Testis (tissue), 2 donors: ENCODE measurements at regions not wholly inside any gene's neighbourhood (a gene's known extent, or its start where the extent isn't known, plus 50 kb on each side); places are given as distances from the start of the nearest gene placed in this dataset.

Experiments
- DNase-seq: peaks from one replicate; pipeline ENCODE4 v3.0.0-alpha.2; 2019
- H3K27ac ChIP-seq, 2 donors: fragments of 200-600 bp; sonication (generic); one replicate each; pipeline ENCODE4 v1.5.1; 2019
- H3K27me3 ChIP-seq: fragments of 200-600 bp; sonication (generic); one replicate; pipeline ENCODE4 v1.5.1; 2019
- H3K36me3 ChIP-seq: fragments of 200-600 bp; sonication (generic); one replicate; pipeline ENCODE4 v1.5.1; 2017; ENCODE audit warnings: low read depth; ENCODE audit errors: missing control alignments
- H3K4me1 ChIP-seq: fragments of 200-600 bp; sonication (generic); one replicate; pipeline ENCODE4 v1.5.1; 2019
- H3K4me3 ChIP-seq, 2 donors: fragments of 200-600 bp; sonication (generic); one replicate each; pipeline ENCODE4 v1.5.1; 2017 to 2019
- H3K9me3 ChIP-seq: fragments of 200-600 bp; sonication (generic); one replicate; pipeline ENCODE4 v1.5.1; 2017
- CTCF ChIP-seq, 3 experiments: fragments of 450-650 bp in 2 of 3; fragments of 200-600 bp in 1 of 3; sonication (generic) in 1 of 3; IDR thresholded peaks; one replicate each; pipeline ENCODE4 v1.5.1; 2016 to 2019; ENCODE audit warnings: antibody characterized with exemption in 3 of 3, mild to moderate bottlenecking in 2 of 3, moderate library complexity in 1 of 3
- POLR2A ChIP-seq: fragments of 450-650 bp; IDR thresholded peaks from one replicate; pipeline ENCODE4 v1.6.1; 2017; ENCODE audit warnings: antibody characterized with exemption, mild to moderate bottlenecking, moderate library complexity
- WGBS, 2 donors: methylation state at CpG; one replicate each; pipeline ENCODE4 v1.1.5; 2018; 5-methylcytosine and 5-hydroxymethylcytosine counted together
- intact Hi-C: fragments of 100-400 bp; cut with DNase I; formaldehyde crosslinking; loops from one replicate; pipeline ENCODE4 v1.15.1; 2023; ENCODE audit warnings: low total_unique reads

GRCh38 chr1:38700077-38700470, 159.5 kb downstream of the RRAGC start:
- Histone ChIP-seq H3K27me3 (no peaks in the 10 kb centered on the region), H3K4me3 (no peak overlapping the region), H3K36me3 (no peaks in the 10 kb centered on the region), H3K27ac (no peak overlapping the region), H3K4me1 (no peaks in the 10 kb centered on the region), H3K9me3 (no peaks in the 10 kb centered on the region)
- no peak for TF ChIP-seq CTCF (IDR thresholded peaks at IDR 0.05)
- no peak for TF ChIP-seq POLR2A
- intact Hi-C loops: no loop called here
- WGBS, 2 donors: 91 to 93% methylated on average over 3 of the region's 3 CpGs
- no peak for DNase-seq

GRCh38 chr1:38699330-38700076, 160.1 kb downstream of the RRAGC start:
- no peaks in the 10 kb centered on the region for H3K36me3 ChIP-seq
- DNase-seq: no peak
- no peak for TF ChIP-seq CTCF (IDR thresholded peaks at IDR 0.05)
- TF ChIP-seq POLR2A: no peak
- no peak overlapping the region for H3K27ac ChIP-seq
- no peak overlapping the region for H3K4me3 ChIP-seq
- no peaks in the 10 kb centered on the region for H3K27me3 ChIP-seq
- 81 to 85% methylated on average over 7 of the region's 7 CpGs for WGBS, 2 donors
- no peaks in the 10 kb centered on the region for H3K4me1 ChIP-seq
- intact Hi-C loops: no loop called here
- H3K9me3 ChIP-seq: no peaks in the 10 kb centered on the region

GRCh38 chr1:38697387-38697786, 162.2 kb downstream of the RRAGC start:
- H3K36me3 ChIP-seq: no peaks in the 10 kb centered on the region
- intact Hi-C loops: no loop called here
- no peak overlapping the region for H3K27ac ChIP-seq
- H3K4me1 ChIP-seq: no peaks in the 10 kb centered on the region
- H3K9me3 ChIP-seq: no peaks in the 10 kb centered on the region
- 64 to 80% methylated on average over 1 of the region's 1 CpG for WGBS, 2 donors
- H3K27me3 ChIP-seq: no peaks in the 10 kb centered on the region
- H3K4me3 ChIP-seq: no peak overlapping the region
- TF ChIP-seq POLR2A: no peak
- DNase-seq: no peak

- intact Hi-C loops: no loop called here
- Histone ChIP-seq H3K36me3 (no peaks in the 10 kb centered on the region), H3K9me3 (no peaks in the 10 kb centered on the region), H3K27me3 (no peaks in the 10 kb centered on the region), H3K4me3 (no peak overlapping the region), H3K27ac (no peak overlapping the region), H3K4me1 (no peaks in the 10 kb centered on the region)
- 92 to 95% methylated on average over 2 of the region's 2 CpGs for WGBS, 2 donors
- TF ChIP-seq CTCF (IDR thresholded peaks at IDR 0.05): no peak
- TF ChIP-seq POLR2A: no peak
- no peak for DNase-seq
These were observed 163.2 kb downstream of the RRAGC start for GRCh38 chr1:38696371-38696770.

- Histone ChIP-seq H3K4me1 (no peaks in the 10 kb centered on the region), H3K9me3 (no peaks in the 10 kb centered on the region), H3K27ac (no peak overlapping the region), H3K27me3 (no peaks in the 10 kb centered on the region), H3K4me3 (no peak overlapping the region), H3K36me3 (no peaks in the 10 kb centered on the region)
- no peak for TF ChIP-seq CTCF (IDR thresholded peaks at IDR 0.05)
- TF ChIP-seq POLR2A: no peak
- intact Hi-C loops: no loop called here
- WGBS, 2 donors: 82 to 94% methylated on average over 1 of the region's 1 CpG
- DNase-seq: no peak
These were observed 165.8 kb downstream of the RRAGC start for GRCh38 chr1:38693759-38694158.
